ENCODE measurements at regions not wholly inside any gene's neighbourhood (a gene's known extent, or its start where the extent isn't known, plus 50 kb on each side); places are given as distances from the start of the nearest gene placed in this dataset.

- no peak overlapping the region for H3K4me3 ChIP-seq (ENCODE audit: insufficient read depth, low read depth, low read length)
- no TSS peak for BruUV-seq (replicated peaks)
- no peaks in the 10 kb centered on the region; the same call in 1 of the 2 replicates for H3K4me1 ChIP-seq (ENCODE audit: control insufficient read depth, insufficient read depth, low read length)
- H3K4me2 ChIP-seq (ENCODE audit: low read depth, low read length), result no peak overlapping the region
- H3K36me3 ChIP-seq (ENCODE audit: control insufficient read depth, insufficient read depth, low read length), result no peaks in the 10 kb centered on the region
- no peak overlapping the region for H3K14ac ChIP-seq (replicated peaks; ENCODE audit: low read depth, low read length)
- H2AK9ac ChIP-seq (replicated peaks; ENCODE audit: low read depth, low read length, poor library complexity), result no peak overlapping the region
- intact Hi-C loops (cut with micrococcal nuclease), result no loop called here
- dilution Hi-C loops (cut with HindIII; ENCODE audit: low sequenced_read_pairs, unreplicated experiment), result no loop called here
- H2AK5ac ChIP-seq (ENCODE audit: low read depth, low read length), result no peak overlapping the region
- ChIA-PET CTCF (no interaction called here), POLR2A (ENCODE audit: unreplicated experiment) (no interaction called here)
- H3K18ac ChIP-seq (ENCODE audit: low read depth, low read length), result no peak overlapping the region
- H4K20me1 ChIP-seq (ENCODE audit: insufficient read depth, low read length), result no peaks in the 10 kb centered on the region
- H3K27me3 ChIP-seq (ENCODE audit: control insufficient read depth, insufficient read depth, low read length), result no peaks in the 10 kb centered on the region
- no peak overlapping the region for H3K23ac ChIP-seq (ENCODE audit: low read depth, low read length)
- no peak overlapping the region for H2BK120ac ChIP-seq (ENCODE audit: low read depth, low read length)
- in situ Hi-C loops (cut with MboI; ENCODE audit: low sequenced_read_pairs), result no loop called here
- no peak for ATAC-seq (ENCODE audit: low read depth)
- no peaks in the 10 kb centered on the region for H3K9me1 ChIP-seq (ENCODE audit: insufficient read depth, low read length)
- no peak overlapping the region for H4K5ac ChIP-seq (ENCODE audit: low read depth, low read length)
- TF ChIP-seq POLR2A (IDR thresholded peaks at IDR 0.05; ENCODE audit: low read depth, low read length), result no peak
- TF ChIP-seq FOS (IDR thresholded peaks at IDR 0.05; ENCODE audit: low read depth, low read length), result no peak
- no peak for TF ChIP-seq CHD1 (IDR thresholded peaks at IDR 0.05; ENCODE audit: low read depth, low read length)
- TF ChIP-seq SMC3 (IDR thresholded peaks at IDR 0.05; ENCODE audit: low read depth, low read length), result no peak
- no peak for DNase-seq
- no peak overlapping the region for H3K9ac ChIP-seq (ENCODE audit: low read depth, low read length)
- H2BK15ac ChIP-seq (ENCODE audit: low read depth, low read length), result no peak overlapping the region
- H2AFZ ChIP-seq (replicated peaks; ENCODE audit: low read length, poor library complexity), result no peak overlapping the region
- H3K9me3 ChIP-seq (ENCODE audit: control insufficient read depth, insufficient read depth, low read length), result no peaks in the 10 kb centered on the region
- no peaks in the 10 kb centered on the region for H3K79me1 ChIP-seq (ENCODE audit: low read depth in 1 of 2, low read length in 2 of 2)
- H3K27ac ChIP-seq (ENCODE audit: insufficient read depth, low read length), result no peak overlapping the region
- H4K8ac ChIP-seq (ENCODE audit: low read depth in 2 of 2, low read length in 2 of 2), result no peak overlapping the region
- no peak overlapping the region for H2BK20ac ChIP-seq (ENCODE audit: low read depth, low read length)
- no peak overlapping the region for H3K56ac ChIP-seq (ENCODE audit: extremely low read depth, insufficient read depth, low read length)
- no peak overlapping the region for H2BK5ac ChIP-seq (ENCODE audit: low read depth, low read length, poor library complexity, severe bottlenecking)
- no peak overlapping the region for H4K91ac ChIP-seq (ENCODE audit: insufficient read depth, low read depth, low read length)
- WGBS, 2 experiments (ENCODE audit: extremely low coverage in 2 of 2, insufficient read length in 1 of 2), result no CpG with 5 or more reads among the region's 3 CpGs
- H3K4ac ChIP-seq (ENCODE audit: low read depth, low read length), result no peak overlapping the region
These were observed 346.5 kb upstream of the FAT1 start for GRCh38 chr4:187070158-187070557.
